ENCODE measurements at regions not wholly inside any gene's neighbourhood (a gene's known extent, or its start where the extent isn't known, plus 50 kb on each side); places are given as distances from the start of the nearest gene placed in this dataset.
"Not testable (repeated sequence)": the region's sequence is repeated elsewhere in the genome, so short reads cannot be mapped to it uniquely, and the experiment has no call there.

DNA sequence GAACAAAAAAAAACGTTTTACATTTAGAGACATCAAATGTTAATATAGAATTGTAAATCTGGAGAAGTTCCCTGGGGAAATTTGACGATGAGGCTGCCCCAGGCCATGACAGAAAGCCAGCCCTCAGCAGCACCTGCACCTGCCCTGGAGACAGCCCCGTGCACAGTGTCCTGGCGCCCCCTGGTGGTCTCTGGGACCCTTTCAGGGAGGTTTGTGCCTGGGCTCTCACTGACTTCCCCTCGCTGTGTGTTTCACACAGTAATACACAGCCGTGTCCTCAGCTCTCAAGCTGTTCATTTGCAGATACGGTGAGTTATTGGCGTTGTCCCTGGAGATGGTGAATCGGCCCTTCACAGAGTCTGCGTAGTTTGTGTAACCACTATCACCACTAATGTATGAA lies 385.1 kb downstream of the TP53TG3F start:
- ATAC-seq; H3K27ac Mint-ChIP-seq; H3K4me1 Mint-ChIP-seq; H3K4me3 Mint-ChIP-seq; DNase-seq; H3K27me3 Mint-ChIP-seq; H3K36me3 Mint-ChIP-seq (ENCODE audit: low read depth); H3K9me3 ChIP-seq (ENCODE audit: control insufficient read depth, low read length, poor library complexity, severe bottlenecking): not testable (repeated sequence)

Data from T-helper 17 cell (primary cell).